HT1080 (cell line): ENCODE measurements at regions not wholly inside any gene's neighbourhood (a gene's known extent, or its start where the extent isn't known, plus 50 kb on each side); places are given as distances from the start of the nearest gene placed in this dataset.
A peak's percentile ranks its signal among the peaks of the same experiment; 100 is the strongest.
"Not testable (repeated sequence)": the region's sequence is repeated elsewhere in the genome, so short reads cannot be mapped to it uniquely, and the experiment has no call there.

Source experiments
- DNase-seq: peaks from one replicate; pipeline ENCODE4 v3.0.0-alpha.2; 2015; ENCODE audit warnings: low read depth

DNA sequence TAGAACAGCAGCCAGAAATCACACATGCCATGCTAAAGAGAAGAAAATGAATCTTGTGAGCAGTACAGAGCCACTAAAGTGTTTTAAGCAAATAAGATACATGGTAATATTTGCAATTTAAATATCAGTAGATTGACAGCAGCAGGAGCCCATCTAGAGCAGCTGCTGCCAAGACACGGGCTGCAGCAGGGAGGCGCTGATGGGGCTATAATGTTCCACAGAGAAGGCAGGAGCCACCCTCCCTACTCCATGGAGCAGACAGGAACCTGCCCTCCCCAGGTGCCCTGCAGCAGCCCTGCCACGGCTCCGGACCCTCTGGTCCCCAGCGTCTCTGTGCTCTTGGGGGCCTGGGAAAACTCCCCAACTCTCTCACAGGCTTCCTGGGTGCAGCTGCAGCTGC, 224.1 kb upstream of the ISL1 start:
- no peak for DNase-seq

DNA sequence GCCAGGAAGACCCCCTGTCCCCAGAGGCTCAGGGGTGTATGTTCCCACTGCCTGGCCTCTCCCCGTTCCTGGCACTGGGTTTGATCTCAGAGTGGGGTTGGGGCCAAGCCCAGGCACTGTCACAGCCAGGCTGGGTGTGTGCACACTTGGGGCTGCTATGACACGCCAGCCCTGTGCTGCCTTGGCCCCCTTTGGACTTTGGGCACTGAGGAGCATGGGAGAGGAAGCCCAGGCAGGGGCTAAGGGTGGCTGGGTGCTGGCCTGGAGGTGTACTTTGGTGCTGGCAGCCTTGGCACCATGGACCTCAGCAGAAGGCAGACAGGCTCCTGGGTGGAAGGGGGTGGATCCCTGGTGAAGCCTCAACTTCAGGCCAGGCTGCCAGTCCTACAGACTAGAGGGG, 223.6 kb upstream of the ISL1 start:
- no peak for DNase-seq

DNA sequence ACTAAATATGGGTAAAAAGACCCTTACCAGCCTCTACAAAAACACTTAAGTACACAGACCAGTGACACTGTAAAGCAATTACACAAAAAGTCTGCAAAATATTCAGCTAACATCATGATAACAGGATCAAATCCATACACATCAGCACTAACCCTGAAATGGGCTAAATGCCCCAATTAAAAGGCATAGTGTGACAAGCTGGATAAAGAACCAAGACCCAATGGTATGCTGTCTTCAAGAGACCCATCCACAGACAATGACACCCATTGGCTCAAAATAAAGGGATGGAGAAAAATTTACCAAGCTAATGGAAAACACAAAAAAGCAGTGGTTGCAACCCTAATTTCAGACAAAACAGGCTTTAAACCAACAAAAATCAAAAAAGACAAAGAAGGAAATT, 221.0 kb upstream of the ISL1 start:
- no peak for DNase-seq

DNA sequence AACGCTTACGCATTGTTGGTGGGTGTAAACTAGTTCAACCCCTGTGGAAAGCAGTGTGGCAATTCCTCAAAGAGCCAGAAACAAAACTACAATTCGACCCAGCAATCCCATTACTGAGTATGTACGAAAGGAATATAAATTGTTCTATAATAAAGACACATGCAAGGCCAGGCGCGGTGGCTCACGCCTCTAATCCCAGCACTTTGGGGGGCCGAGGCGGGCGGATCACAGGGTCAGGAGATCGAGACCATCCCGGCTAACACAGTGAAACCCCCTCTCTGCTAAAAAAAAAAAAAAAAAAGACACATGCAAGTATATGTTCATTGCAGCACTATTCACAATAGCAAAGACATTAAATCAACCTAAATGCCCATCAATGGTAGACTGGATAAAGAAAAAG, 217.6 kb upstream of the ISL1 start:
- not testable (repeated sequence) for DNase-seq

DNA sequence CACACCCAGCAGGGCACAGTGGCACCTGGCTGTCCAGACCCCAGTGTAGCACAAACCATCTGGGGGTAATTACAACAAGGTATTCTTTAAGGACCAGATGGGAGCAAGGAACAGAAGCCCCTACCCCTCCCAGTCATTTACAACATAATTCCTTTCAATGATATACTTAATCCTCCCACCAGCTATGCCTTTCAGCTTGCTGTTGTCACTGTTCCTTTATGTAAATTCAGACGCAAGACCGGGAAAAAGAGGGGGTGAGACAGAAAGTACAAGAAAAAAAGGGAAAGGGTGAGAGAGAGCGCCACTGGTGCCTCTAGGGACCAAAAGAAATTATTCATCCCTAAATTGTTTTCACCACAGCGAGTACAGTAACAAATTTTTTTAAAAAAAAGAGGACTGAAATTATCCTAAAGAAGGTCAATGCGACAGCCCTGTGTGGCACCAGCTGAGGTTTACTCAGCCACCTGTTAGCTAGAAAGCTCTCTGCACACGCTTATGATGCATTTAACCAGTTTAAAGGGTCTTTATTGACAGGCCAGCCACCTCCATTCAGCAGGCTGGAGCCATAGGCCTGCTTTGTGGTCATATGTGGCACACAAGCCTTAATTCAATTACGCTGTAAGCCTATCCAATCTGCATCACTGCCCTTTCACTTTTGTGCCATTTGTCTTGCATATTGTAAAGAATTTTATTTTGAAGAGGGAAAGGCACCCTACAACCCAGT, 210.2 kb upstream of the ISL1 start:
- no peak for DNase-seq

DNA sequence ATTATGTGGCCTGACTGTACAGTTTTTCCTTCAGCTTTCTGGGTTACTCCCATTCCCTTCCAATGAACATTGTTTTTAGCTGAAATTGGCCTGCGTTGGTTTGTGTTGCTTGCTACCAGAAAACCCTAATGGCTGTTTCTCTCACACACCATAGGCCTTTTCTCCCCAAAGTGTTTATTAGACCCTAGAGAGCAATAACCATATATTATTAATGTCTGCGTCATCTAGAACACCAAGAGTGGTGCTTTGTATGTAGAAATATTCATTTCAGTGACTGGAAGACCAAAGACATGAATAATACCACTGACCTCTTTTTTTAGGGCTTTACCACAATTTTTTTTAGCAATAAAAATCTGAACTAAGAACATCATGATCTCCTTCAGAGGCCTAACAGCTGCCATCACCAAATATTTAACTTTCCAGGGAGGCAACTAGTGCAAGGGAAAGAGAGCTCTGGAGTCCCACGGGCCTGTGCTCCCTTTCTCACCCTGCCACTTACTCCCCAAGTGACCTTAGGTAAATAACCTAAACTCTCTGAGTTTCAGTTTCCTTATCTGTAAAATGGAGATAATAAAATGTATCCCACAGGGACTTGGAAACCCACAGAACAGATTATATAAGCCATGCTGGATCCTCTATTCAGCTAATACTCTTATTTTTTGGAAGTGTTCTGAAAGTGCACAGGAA, 201.9 kb upstream of the ISL1 start:
- no peak for DNase-seq

DNA sequence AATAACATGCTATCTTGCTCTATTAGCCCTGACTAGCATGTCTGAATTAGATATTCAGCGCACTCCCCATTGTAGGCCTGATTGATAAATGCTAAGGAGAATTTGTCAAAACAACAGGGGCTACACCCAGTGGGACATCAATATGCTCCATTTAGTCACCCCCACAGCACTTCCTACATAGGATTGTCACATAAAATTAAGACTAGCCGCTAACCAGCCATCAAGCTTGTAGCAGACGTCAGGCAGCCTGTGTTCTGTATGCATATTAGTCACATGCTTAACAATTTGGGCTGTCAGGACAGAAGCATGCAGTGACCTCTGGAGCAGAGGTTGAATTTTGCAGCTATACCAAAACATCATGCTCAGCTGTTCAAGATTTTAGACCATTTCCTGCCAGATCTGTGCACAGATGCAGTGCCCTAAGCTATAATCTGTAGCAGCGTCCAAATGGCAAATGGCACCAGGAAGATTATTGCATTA, 197.4 kb upstream of the ISL1 start:
- no peak for DNase-seq

DNA sequence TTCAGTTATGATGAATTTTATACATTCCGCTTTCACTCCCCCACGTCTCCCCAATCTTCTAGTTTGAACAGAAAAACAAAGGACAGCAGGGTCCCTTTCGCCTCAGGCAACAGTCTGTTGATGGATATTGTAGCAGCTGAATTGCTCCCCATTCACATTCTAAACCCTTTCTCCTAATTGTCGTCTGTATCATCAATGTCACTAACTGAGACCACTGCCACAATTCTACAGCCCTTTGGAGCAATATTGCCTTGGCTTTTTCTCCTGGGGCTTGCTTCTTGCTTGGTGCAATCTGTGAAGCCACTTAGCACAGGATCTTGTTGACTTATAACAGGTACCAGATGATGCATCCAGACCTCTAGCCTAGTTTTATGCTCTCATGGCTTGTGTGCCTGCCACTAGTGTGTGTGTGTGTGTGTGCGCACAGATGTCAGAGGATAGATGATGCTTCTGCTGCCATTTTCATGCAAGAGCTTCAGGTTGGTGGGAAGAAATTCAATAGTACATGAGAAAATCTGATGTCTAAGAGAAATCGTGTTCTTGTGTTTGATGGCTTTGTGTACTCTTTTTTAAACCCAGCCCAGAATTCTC, 195.2 kb upstream of the ISL1 start:
- no peak for DNase-seq

DNA sequence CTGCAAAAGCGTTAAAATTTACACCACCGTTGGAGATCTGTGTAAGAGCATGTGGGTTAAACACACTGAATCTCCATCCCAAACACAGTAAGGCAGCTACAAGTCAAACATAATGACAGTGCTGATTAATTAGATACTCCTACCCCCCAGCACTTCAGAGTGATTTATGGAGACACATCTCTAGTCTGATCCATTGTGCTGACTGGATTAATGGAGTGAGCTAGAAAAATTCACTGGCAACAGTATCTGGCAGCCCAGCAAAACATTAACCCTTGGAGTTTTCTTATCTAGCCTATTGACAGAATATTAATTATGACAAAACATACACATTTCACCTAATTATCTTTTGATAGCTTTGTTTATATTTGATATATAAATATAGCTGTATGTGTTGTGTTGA, 188.6 kb upstream of the ISL1 start:
- no peak for DNase-seq

DNA sequence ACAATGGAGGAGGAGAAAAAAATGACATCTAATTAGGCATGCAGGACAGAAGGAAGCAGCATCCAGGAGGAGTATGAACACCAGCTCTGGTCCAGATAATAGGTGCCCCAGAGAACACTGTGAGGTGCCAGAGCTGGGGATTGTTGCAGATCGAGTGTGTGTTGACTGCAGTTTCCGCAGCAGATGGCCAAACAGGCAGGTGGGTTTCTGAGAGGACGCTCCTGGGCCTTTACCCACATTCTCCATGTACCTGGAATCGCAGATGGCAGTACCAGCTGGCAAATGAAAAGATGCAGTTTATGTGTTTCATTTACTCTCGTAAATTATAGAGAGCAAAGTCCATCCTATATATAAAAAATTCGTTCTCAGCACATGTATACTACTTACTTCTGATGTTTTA, 182.2 kb upstream of the ISL1 start:
- no peak for DNase-seq

DNA sequence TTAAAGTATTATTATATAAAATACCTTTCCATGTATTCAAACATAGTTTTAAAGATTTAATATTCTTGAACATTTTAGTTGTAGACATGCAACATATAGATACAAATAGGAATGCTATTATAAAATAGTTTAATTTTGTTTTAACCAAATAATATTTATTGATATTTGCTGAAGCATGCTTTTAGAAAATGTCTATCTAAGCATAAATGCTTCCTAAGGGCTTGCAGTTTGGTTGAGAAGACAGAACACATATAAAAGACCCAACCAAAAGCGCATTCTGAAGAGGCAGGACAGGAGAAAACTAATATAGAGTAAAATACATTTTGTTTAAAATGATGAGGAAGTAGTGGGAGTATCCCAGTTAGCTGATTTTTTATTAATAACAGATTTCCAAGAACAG, 181.5 kb upstream of the ISL1 start:
- DNase-seq: no peak

DNA sequence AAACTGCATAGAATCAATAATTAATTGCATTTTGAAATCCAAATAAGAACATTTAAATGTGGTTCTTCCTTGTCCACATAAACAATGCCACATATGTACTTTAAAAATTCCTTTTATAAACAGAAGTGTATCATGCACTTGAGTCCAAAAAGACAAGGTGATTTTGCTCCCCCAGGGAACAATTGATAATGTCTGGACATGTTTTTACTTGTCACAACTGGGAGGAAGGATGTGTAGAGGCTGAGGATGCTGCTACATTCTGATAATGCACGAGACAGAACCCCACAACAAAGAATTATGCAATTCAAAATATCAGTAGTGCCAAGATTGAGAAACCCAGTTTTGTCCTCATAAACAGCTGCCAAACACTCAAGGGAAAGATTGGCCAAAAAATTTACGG, 181.1 kb upstream of the ISL1 start:
- no peak for DNase-seq

DNA sequence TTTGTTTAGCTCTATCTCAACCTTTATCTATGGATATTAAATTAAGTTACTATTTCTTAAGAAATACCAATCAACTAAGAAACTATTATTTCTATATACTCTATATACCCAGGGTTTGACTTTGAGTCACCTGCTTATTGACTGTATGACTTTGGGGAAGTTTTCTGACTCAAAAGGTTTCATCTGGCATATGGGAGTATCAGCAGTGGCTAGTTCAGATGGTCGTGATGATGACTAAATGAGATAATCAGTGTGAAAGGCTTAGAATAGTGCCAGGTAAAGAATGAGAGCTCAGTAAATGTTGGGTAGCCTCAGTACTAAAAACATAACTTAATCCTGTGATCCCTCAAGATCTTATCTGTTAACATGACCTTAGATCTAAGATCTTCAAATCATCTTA, 179.7 kb upstream of the ISL1 start:
- no peak for DNase-seq

DNA sequence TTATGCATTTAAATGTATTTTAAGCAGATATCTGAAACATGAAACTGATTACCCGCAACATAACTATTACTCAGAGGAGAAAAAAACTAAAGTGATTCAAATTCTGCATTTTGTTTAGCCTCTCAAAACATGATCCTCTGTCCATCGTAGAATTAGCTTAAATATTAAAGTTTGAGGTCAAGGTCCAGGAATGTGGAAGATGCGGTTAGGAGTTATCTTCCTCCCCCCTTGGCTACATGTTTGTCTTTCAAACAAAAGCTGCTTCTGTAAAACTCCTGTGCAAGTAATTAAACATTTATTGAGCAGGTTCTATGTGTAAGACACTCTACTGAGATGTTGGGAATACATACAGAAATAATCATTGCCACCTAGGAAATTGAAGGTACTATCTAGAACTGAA, 175.0 kb upstream of the ISL1 start:
- no peak for DNase-seq

DNA sequence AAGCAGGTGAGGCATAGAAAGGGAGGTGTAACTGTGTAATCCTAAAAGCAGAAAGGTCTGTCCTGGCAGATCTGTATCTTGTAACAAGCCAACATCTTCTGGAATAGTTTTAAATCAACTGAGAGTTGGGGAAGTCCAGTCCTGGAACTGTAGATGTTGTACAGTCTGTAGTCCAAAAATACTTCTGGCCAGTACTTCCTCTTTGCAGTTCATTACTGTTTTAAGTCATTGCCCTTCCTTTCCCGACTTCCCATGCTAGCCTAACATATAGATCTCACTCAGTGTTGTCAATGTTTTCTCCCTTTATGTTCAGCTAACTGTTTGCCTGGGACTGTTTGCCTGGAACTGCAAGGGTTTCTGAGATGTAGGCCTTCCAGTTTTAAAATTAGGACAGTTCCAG, 168.5 kb upstream of the ISL1 start:
- no peak for DNase-seq

DNA sequence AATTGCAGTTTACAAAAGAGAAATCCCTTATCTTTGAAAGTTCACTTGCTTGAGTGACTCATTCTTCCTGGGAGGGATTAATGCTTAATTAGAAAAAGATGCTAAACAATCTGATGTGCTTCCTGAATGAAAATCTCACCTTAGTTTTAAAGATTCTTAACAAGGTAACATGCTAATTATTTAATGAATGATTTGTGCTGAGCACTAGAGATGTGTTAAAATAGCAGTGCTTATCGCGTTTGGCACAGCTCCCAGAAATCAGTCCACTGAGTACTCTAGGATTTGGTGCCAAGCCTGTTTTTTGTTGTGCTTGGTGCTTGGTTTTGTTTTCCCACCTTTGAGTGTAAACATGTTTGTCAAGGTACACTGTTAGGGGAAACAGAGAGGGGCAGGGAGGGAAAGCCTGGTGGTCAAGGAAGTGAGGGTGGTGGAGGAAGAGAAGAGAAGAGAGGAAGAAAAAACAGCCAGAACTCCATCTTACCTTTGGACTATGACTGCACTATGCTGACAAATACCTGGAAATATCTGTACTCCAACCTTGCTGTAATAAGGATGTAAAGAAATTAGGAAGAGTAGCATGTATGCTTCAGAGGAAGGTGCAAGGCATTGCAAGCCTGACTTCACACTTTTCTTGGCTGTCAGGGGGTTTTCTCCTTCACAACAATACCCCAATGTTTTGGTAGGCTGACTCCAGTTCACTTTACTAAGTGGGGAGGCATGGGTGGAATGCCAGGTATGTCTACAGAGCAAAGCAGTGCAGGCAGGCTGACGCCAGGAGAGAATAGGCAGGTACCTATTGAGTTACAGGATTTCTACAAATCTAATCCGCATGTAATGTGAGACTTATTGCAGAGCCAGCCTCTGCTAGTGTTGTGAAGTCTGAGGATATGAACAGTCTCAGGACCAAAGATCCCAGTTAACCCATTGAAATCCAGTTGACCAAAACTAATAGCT, 157.2 kb upstream of the ISL1 start:
- DNase-seq: no peak

DNA sequence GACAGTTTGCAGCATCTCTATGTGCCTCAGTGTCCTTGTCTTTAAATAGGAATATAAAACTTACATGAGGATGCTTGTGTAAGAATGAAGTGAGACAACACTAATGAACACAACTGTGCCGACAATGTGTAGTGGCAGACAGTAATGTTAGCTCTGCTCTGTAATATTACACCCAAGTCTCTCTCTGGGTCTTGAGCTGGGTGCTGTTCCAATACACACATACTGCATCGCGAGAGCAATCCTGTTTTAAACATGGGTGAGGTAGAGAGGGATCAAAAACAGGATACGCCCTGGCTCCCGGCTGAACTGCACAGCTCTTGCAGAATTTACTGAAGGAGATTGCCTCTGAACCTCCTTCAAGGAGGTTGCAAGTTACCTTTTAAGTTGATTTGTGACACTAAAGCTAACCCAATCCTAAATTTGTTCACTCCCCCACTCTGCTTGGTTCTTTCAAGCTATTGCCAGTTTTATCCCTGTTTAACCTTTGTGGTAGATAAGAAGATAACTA, 155.2 kb upstream of the ISL1 start:
- DNase-seq: no peak

DNA sequence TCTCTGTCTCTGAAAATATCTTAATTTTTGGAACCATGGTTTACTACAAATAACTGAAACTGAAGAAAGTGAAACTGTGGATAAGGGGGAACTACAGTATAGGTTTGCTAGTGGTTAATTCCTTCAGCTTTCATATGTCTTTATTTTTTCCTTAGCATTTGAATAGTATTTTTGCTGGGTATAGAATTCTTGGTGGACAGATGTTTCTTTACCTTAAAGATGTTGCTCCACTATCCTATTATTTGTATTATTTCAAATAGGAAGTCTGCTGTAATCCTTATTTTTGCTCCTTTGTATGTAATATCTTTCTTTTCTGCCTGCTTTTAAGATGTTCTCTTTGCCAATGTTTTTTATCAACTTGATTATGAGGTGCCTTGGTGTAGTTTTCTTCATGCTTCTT, 152.9 kb upstream of the ISL1 start:
- no peak for DNase-seq

DNA sequence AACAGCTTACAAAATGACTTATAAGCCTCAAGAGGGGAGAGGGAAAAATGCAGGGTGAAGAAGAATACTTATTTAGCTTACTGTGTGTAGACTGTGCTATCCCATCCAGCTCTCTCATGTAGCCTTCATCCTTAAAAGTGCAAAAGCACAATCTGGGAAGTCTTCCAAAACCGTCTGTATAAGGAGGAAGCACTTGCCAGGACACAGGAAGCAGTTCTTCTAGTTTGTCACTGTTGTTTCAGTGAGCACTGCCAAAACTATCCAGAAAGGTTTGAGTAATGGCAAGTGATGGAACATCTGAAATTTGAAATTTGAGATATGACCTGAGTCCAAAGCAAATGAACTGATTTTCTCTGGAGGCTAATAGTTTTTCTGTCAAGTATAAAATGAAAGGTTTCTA, 140.8 kb upstream of the ISL1 start:
- peak; percentile 36 for DNase-seq

DNA sequence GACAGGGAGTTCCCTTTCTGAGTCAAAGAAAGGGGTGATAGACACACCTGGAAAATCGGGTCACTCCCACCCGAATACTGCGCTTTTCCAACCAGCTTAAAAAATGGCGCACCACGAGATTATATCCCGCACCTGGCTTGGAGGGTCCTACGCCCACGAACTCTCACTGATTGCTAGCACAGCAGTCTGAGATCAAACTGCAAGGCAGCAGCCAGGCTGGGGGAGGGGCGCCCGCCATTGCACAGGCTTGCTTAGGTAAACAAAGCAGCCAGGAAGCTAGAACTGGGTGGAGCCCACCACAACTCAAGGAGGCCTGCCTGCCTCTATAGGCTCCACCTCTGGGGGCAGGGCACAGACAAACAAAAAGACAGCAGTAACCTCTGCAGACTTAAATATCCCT, 132.3 kb upstream of the ISL1 start:
- not testable (repeated sequence) for DNase-seq

DNA sequence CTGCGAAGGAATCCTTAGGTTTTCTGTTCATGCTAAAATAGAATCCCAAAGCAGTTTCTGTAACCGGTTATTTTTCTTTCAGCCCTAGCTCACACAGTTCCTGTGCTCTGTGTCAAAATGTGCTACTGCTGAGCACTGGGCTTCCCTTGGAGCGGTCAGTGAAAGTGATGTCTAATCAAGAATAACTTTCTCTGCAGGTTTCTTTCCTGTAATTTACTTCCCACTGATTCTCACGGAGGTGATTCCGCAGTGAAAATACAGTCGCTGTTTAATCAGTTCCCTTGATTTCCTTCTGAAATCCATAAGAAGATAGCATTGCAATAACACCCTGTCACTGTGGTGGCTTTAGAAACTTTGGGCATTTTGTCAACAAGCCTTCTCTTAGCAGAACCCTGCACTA, 112.0 kb upstream of the ISL1 start:
- no peak for DNase-seq

DNA sequence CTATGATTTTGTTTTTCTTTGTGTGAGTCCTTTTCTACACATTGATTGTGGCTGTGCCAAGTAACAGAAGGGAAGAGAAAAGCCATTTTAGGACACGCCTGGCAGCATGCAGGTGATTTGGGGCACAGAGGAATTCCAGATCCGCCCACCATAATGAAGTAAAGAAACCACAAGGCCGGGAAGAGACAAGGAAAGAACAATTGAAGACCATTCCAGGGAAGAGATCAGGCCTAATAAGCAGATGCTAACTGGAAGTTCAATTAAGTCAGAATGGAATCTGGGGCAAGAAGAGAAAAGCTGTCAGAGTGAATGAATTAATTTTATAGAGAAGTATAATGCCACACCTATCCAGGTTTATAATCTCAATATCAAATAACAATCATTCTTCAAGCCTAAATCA, 110.2 kb upstream of the ISL1 start:
- no peak for DNase-seq
